ENCODE measurements at regions not wholly inside any gene's neighbourhood (a gene's known extent, or its start where the extent isn't known, plus 50 kb on each side); places are given as distances from the start of the nearest gene placed in this dataset.

DNA sequence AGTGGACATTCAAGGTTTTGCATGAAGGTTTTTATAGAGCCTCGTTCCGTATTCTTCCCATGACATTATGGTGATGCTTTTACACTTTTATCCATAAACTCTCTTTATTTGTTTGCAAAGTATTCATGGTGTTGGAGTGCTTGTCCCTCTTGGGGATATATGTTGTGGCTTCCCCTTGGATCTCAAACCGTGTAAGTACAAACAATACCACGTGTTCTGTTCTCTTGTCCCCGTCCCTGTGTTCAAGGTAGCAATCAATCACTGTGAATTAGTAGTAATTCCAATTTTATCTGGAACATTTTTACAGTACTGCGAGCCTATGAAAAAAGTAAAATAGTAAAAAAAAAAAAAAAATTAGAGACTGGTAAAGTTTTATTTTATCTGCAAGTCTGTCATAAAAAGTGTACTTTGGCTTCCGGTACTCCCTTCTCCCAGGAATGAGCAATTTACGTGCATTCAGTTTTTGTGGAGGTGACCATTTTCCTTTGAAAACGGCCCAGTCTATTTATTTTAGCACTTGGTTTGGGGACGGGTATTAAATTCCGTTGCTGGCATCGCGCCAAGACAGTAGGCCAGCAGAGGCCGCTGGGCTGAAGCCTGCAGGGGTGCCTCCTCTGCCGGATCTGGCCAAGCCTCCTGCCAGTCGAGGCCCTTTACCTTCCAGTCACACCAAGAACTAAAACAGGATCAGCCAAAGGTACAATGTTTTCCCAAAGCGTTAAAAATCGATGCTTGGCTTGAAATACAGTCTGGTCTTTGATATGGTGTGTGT lies 175.7 kb downstream of the SOCS6 start:
- TF ChIP-seq, protein P1, sequence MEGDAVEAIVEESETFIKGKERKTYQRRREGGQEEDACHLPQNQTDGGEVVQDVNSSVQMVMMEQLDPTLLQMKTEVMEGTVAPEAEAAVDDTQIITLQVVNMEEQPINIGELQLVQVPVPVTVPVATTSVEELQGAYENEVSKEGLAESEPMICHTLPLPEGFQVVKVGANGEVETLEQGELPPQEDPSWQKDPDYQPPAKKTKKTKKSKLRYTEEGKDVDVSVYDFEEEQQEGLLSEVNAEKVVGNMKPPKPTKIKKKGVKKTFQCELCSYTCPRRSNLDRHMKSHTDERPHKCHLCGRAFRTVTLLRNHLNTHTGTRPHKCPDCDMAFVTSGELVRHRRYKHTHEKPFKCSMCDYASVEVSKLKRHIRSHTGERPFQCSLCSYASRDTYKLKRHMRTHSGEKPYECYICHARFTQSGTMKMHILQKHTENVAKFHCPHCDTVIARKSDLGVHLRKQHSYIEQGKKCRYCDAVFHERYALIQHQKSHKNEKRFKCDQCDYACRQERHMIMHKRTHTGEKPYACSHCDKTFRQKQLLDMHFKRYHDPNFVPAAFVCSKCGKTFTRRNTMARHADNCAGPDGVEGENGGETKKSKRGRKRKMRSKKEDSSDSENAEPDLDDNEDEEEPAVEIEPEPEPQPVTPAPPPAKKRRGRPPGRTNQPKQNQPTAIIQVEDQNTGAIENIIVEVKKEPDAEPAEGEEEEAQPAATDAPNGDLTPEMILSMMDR (IDR thresholded peaks at IDR 0.05), result no peak; the same call in 1 of the 2 replicates

DNA sequence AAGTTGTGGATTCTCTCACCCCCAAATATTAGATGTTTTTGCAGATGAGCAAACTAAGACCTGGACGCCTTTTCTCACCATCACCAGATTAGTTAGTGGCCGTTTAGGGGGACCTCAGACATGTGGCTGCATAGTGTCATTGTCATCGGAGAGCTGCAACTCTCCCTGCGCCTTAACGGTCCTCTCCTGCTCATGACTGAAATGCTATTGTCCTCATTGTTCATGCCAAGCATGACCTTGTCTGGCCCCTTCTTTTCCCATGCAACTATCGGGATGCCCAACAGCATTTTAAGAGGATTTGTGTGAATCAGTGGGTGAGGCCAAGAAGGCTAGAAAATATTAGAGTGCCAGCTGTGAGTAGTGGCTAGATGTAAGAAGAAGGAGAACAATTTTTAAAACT lies 174.2 kb downstream of the SOCS6 start:
- TF ChIP-seq, protein P1 (IDR thresholded peaks at IDR 0.05), result no peak

- TF ChIP-seq, protein P1 (IDR thresholded peaks at IDR 0.05), result no peak
These were observed 173.2 kb downstream of the SOCS6 start for GRCh38 chr18:70462078-70462439.

GRCh38 chr18:70461323-70462077 lies 172.7 kb downstream of the SOCS6 start:
- TF ChIP-seq, protein P1 (IDR thresholded peaks at IDR 0.05), result no peak

- TF ChIP-seq, protein P1 (IDR thresholded peaks at IDR 0.05), result no peak
These were observed 170.9 kb downstream of the SOCS6 start for GRCh38 chr18:70459731-70460130.

DNA sequence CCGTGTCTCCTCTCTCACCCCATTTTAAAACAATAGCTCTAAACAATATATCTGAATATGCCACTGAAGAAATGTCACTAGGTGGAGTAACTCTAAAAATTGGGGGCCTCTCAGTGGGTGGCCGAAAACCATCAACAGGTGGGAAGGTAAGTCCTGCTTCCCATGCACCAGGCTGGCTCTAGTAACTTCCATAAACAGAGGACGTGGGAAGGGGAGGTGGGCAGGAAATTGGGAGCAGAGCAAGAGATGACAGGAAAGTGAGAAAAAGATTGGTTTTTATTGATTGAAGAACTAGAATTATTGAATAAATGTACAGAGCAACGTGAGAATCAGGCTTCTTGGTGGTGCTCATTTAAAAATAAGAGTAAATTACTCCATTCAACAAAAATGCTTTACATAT lies 170.4 kb downstream of the SOCS6 start:
- TF ChIP-seq, protein P1 (IDR thresholded peaks at IDR 0.05), result no peak

DNA sequence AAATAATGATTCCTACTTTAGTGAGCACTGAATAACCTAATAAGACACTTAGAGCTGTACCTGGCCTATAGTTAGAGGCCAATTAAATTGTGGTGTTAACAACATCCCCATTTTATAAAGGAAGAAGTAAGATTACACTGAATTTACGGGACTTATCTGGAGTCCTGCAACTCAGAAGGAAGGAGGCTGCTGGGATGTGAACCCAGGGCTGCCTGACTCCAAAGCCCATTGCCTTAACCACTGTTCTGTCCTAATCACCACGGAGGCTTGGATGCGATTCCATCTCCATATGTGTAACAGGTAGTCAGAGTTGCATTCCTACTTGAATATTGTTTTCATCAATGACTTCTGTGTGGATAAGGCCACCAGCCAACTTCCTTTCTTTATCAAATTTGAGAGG lies 168.9 kb downstream of the SOCS6 start:
- TF ChIP-seq, protein P1 (IDR thresholded peaks at IDR 0.05), result no peak
